GM12878 (cell line): ENCODE measurements at regions not wholly inside any gene's neighbourhood (a gene's known extent, or its start where the extent isn't known, plus 50 kb on each side); places are given as distances from the start of the nearest gene placed in this dataset.

Experiments
- ASH2L ChIP-seq: fragments of 300-600, 200-600 bp; sonication (generic); IDR thresholded peaks from 2 replicates; pipeline ENCODE4 v1.6.1; 2017; ENCODE audit warnings: low read depth, mild to moderate bottlenecking, borderline replicate concordance
- CTCF ChIP-seq, 3 experiments: IDR thresholded peaks in 2 of 3; conservative IDR thresholded peaks in 1 of 3; 2 replicates each; pipeline ENCODE4 v1.5.1; 2011; ENCODE audit warnings: low read depth in 3 of 3, low read length in 3 of 3, mild to moderate bottlenecking in 3 of 3, control low read depth in 2 of 3, moderate library complexity in 2 of 3, inconsistent platforms in 1 of 3, mixed read lengths in 1 of 3; ENCODE audit not compliant: control insufficient read depth in 2 of 3, insufficient read depth in 1 of 3; ENCODE audit errors: extremely low read depth in 1 of 3
- DPF2 ChIP-seq: fragments of 450-650 bp; IDR thresholded peaks from 2 replicates; pipeline ENCODE4 v1.6.1; 2017; ENCODE audit warnings: mild to moderate bottlenecking
- EZH2 ChIP-seq: IDR thresholded peaks from 2 replicates; pipeline ENCODE4 v1.6.1; 2012; ENCODE audit warnings: low read depth, mild to moderate bottlenecking, control low read depth, inconsistent platforms, low read length, borderline replicate concordance; ENCODE audit not compliant: control insufficient read depth
- FOXK2 ChIP-seq: fragments of 450-650 bp; IDR thresholded peaks from 2 replicates; pipeline ENCODE4 v1.6.1; 2017; ENCODE audit warnings: mild to moderate bottlenecking, moderate library complexity
- HDGF ChIP-seq: fragments of 450-650 bp; IDR thresholded peaks from 2 replicates; pipeline ENCODE4 v1.6.1; 2016; ENCODE audit warnings: antibody characterized with exemption
- KDM1A ChIP-seq: fragments of 200-600 bp; sonication (generic); IDR thresholded peaks from 2 replicates; pipeline ENCODE4 v1.6.1; 2016; ENCODE audit warnings: borderline replicate concordance
- MEF2A ChIP-seq: IDR thresholded peaks from 2 replicates; pipeline ENCODE4 v1.6.1; 2011; ENCODE audit warnings: low read depth, mild to moderate bottlenecking, low read length, moderate library complexity; ENCODE audit not compliant: insufficient read depth
- POLR2A ChIP-seq: IDR thresholded peaks from 2 replicates; pipeline ENCODE4 v1.6.1; 2011; ENCODE audit warnings: low read depth, mild to moderate bottlenecking, low read length
- TARDBP ChIP-seq: IDR thresholded peaks from 2 replicates; pipeline ENCODE4 v1.6.1; 2016; ENCODE audit warnings: borderline replicate concordance
- TBL1XR1 ChIP-seq: IDR thresholded peaks from 2 replicates; pipeline ENCODE4 v1.6.1; 2012; ENCODE audit warnings: low read depth, low read length, improper control_type of control experiment
- TF ChIP-seq, protein P1 (sequence below): fragments of 450-650 bp; IDR thresholded peaks from 2 replicates; pipeline ENCODE4 v1.6.1; 2017; ENCODE audit warnings: mild to moderate bottlenecking, moderate library complexity

GRCh38 chr3:166660962-166661361 is 719.1 kb downstream of the ZBBX start:
- no peak for TF ChIP-seq TBL1XR1
- TF ChIP-seq HDGF = no peak
- TF ChIP-seq KDM1A = no peak
- TF ChIP-seq POLR2A = no peak
- no peak for TF ChIP-seq MEF2A
- no peak for TF ChIP-seq ASH2L
- no peak for TF ChIP-seq CTCF (IDR thresholded peaks at IDR 0.05 in 2 of 3, conservative IDR thresholded peaks at IDR 0.05 in 1 of 3; ENCODE audit: control insufficient read depth in 2 of 3, extremely low read depth in 1 of 3, insufficient read depth in 1 of 3, low read depth in 3 of 3, low read length in 3 of 3)
- TF ChIP-seq DPF2 = no peak
- no peak for TF ChIP-seq EZH2
- TF ChIP-seq TARDBP = no peak
- no peak for TF ChIP-seq FOXK2
- TF ChIP-seq, protein P1, sequence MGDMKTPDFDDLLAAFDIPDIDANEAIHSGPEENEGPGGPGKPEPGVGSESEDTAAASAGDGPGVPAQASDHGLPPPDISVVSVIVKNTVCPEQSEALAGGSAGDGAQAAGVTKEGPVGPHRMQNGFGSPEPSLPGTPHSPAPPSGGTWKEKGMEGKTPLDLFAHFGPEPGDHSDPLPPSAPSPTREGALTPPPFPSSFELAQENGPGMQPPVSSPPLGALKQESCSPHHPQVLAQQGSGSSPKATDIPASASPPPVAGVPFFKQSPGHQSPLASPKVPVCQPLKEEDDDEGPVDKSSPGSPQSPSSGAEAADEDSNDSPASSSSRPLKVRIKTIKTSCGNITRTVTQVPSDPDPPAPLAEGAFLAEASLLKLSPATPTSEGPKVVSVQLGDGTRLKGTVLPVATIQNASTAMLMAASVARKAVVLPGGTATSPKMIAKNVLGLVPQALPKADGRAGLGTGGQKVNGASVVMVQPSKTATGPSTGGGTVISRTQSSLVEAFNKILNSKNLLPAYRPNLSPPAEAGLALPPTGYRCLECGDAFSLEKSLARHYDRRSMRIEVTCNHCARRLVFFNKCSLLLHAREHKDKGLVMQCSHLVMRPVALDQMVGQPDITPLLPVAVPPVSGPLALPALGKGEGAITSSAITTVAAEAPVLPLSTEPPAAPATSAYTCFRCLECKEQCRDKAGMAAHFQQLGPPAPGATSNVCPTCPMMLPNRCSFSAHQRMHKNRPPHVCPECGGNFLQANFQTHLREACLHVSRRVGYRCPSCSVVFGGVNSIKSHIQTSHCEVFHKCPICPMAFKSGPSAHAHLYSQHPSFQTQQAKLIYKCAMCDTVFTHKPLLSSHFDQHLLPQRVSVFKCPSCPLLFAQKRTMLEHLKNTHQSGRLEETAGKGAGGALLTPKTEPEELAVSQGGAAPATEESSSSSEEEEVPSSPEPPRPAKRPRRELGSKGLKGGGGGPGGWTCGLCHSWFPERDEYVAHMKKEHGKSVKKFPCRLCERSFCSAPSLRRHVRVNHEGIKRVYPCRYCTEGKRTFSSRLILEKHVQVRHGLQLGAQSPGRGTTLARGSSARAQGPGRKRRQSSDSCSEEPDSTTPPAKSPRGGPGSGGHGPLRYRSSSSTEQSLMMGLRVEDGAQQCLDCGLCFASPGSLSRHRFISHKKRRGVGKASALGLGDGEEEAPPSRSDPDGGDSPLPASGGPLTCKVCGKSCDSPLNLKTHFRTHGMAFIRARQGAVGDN = no peak
